HepG2 (cell line): ENCODE measurements at regions not wholly inside any gene's neighbourhood (a gene's known extent, or its start where the extent isn't known, plus 50 kb on each side); places are given as distances from the start of the nearest gene placed in this dataset.

Experiments
- ATAC-seq: fragments of 200-7000 bp; cut with Tn5 transposase; 3 replicates; pipeline ENCODE4 v1.9.1; 2020; ENCODE audit warnings: mild to moderate bottlenecking, moderate library complexity
- BruUV-seq: library from RNA; stranded (reverse); fragments of 400-500 nt; replicated peaks from 2 replicates; lab custom pipeline; 2021; lab: Mats Ljungman, UMichigan
- CTCF ChIA-PET: fragments of 300-600 bp; formaldehyde crosslinking; extraction: SDS; loops from one replicate; lab custom pipeline; 2021; ENCODE audit warnings: low total read pairs, inconsistent platforms, low intra/inter-chr PET ratio; lab: Yijun Ruan, JAX
- POLR2A ChIA-PET: fragments of 350-600 bp; sonication (Branson Sonifier 250); formaldehyde crosslinking; loops from one replicate; lab custom pipeline; 2020; ENCODE audit warnings: antibody characterized with exemption, inconsistent platforms; lab: Yijun Ruan, JAX
- DNase-seq: peaks from one replicate; pipeline ENCODE4 v3.0.0-alpha.2; 2015; ENCODE audit warnings: low spot score
- FAIRE-seq: peaks from 3 replicates; lab custom pipeline; 2011; peaks lifted over from hg19 to GRCh38; lab: Jason Lieb, UNC
- H2AFZ ChIP-seq: one replicate; pipeline ENCODE4 v1.6.1; 2011; ENCODE audit warnings: low read length, inconsistent platforms
- H3K27ac ChIP-seq: fragments of 300-600 bp; 3 replicates; pipeline ENCODE4 v1.8.0; 2011; ENCODE audit warnings: mixed run types, mild to moderate bottlenecking, mixed read lengths, low read length, inconsistent platforms; ENCODE audit not compliant: insufficient read depth; ENCODE audit errors: extremely low read length
- H3K27me3 ChIP-seq, 2 experiments: fragments of 200-600 bp in 1 of 2; 2 replicates in 1 of 2; 3 replicates in 1 of 2; pipeline versions ENCODE4 v1.6.0 to v1.8.0; 2011; ENCODE audit warnings: low read length in 2 of 2, mild to moderate bottlenecking in 2 of 2, moderate library complexity in 2 of 2, inconsistent platforms in 1 of 2; ENCODE audit not compliant: insufficient read depth in 2 of 2, control insufficient read depth in 1 of 2
- H3K36me3 ChIP-seq, 2 experiments: fragments of 200-600 bp in 1 of 2; replicated peaks in 1 of 2; 2 replicates in 1 of 2; 3 replicates in 1 of 2; pipeline versions ENCODE4 v1.5.1 to v1.8.0; 2011; ENCODE audit warnings: low read length in 2 of 2, inconsistent platforms in 1 of 2; ENCODE audit not compliant: insufficient read depth in 2 of 2, control insufficient read depth in 1 of 2
- H3K4me1 ChIP-seq: 2 replicates; pipeline ENCODE4 v1.5.1; 2012; ENCODE audit warnings: low read length, inconsistent platforms; ENCODE audit not compliant: insufficient read depth
- H3K4me2 ChIP-seq: 2 replicates; pipeline ENCODE4 v1.6.0; 2011; ENCODE audit warnings: low read depth, low read length, inconsistent platforms
- H3K4me3 ChIP-seq, 3 experiments: fragments of 200-600 bp in 1 of 3; sonication (generic), shearing (Covaris generic) in 1 of 3; replicated peaks in 1 of 3; 2 replicates each; pipeline ENCODE4 v1.5.1; 2011 to 2016; ENCODE audit warnings: low read length in 3 of 3, inconsistent platforms in 2 of 3, low read depth in 2 of 3, mild to moderate bottlenecking in 2 of 3, control low read depth in 1 of 3, mixed read lengths in 1 of 3; ENCODE audit not compliant: insufficient read depth in 1 of 3
- H3K79me2 ChIP-seq: one replicate; pipeline ENCODE4 v1.6.1; 2011; ENCODE audit warnings: low read length, inconsistent platforms; ENCODE audit not compliant: insufficient read depth
- H3K9ac ChIP-seq: 2 replicates; pipeline ENCODE4 v1.6.0; 2011; ENCODE audit warnings: mild to moderate bottlenecking, low read depth, low read length, inconsistent platforms; ENCODE audit not compliant: insufficient read depth
- H3K9me3 ChIP-seq: 2 replicates; pipeline ENCODE4 v1.5.1; 2012; ENCODE audit warnings: mild to moderate bottlenecking, low read length
- H4K20me1 ChIP-seq: 2 replicates; pipeline ENCODE4 v1.6.0; 2011; ENCODE audit warnings: inconsistent platforms, mild to moderate bottlenecking, low read length, moderate library complexity; ENCODE audit not compliant: insufficient read depth
- FOSL1 ChIP-seq: sonication (generic); formaldehyde crosslinking; IDR thresholded peaks from 2 replicates; pipeline ENCODE4 v1.9.0; 2021; ENCODE audit warnings: missing genetic modification reagents, borderline replicate concordance
- HES4 ChIP-seq: sonication (generic); formaldehyde crosslinking; IDR thresholded peaks from 2 replicates; pipeline ENCODE4 v1.9.0; 2021; ENCODE audit warnings: mild to moderate bottlenecking, missing genetic modification reagents, borderline replicate concordance
- MXD1 ChIP-seq: sonication (generic); formaldehyde crosslinking; IDR thresholded peaks from 2 replicates; pipeline ENCODE4 v1.4.0; 2020; ENCODE audit warnings: mild to moderate bottlenecking, missing genetic modification reagents
- NR2F2 ChIP-seq: IDR thresholded peaks from 2 replicates; pipeline ENCODE4 v1.6.1; 2012; ENCODE audit warnings: low read depth, inconsistent platforms, borderline replicate concordance
- SMAD3 ChIP-seq: sonication (generic); formaldehyde crosslinking; IDR thresholded peaks from 2 replicates; pipeline ENCODE4 v1.4.0; 2020; ENCODE audit warnings: missing genetic modification reagents
- ZNF253 ChIP-seq: sonication (generic); formaldehyde crosslinking; IDR thresholded peaks from 2 replicates; pipeline ENCODE4 v1.8.0; 2022; ENCODE audit warnings: mild to moderate bottlenecking, missing genetic modification reagents, borderline replicate concordance
- ZNF552 ChIP-seq: sonication (generic); formaldehyde crosslinking; IDR thresholded peaks from 2 replicates; pipeline ENCODE4 v1.9.0; 2022; ENCODE audit warnings: missing genetic modification reagents, mild to moderate bottlenecking, borderline replicate concordance
- ZNF747 ChIP-seq: sonication (generic); formaldehyde crosslinking; IDR thresholded peaks from 2 replicates; pipeline ENCODE4 v1.8.1; 2023; ENCODE audit warnings: missing genetic modification reagents, mild to moderate bottlenecking, borderline replicate concordance
- ZNF782 ChIP-seq: sonication (generic); formaldehyde crosslinking; IDR thresholded peaks from 2 replicates; pipeline ENCODE4 v1.4.0; 2020; ENCODE audit warnings: missing genetic modification reagents, mild to moderate bottlenecking, borderline replicate concordance
- ZNF841 ChIP-seq: sonication (generic); formaldehyde crosslinking; IDR thresholded peaks from 2 replicates; pipeline ENCODE4 v1.8.1; 2023; ENCODE audit warnings: missing genetic modification reagents, borderline replicate concordance
- WGBS: methylation state at CpG from one replicate; pipeline ENCODE4 v1.1.6; 2017; ENCODE audit warnings: low lambda C conversion rate; 5-methylcytosine and 5-hydroxymethylcytosine counted together
- in situ Hi-C: cut with HindIII; loops from 2 replicates; pipeline ENCODE4 v1.10.0; 2017; ENCODE audit warnings: low pct_unique_long_range_greater_than_20kb; ENCODE audit not compliant: extremely low pct_ligation_motif_present
- intact Hi-C: fragments of 100-400 bp; cut with micrococcal nuclease; formaldehyde crosslinking; loops from one replicate; pipeline ENCODE4 v1.10.0; 2022; ENCODE audit not compliant: unreplicated experiment
- TF ChIP-seq, protein P1 (sequence below): sonication (generic); formaldehyde crosslinking; IDR thresholded peaks from 2 replicates; pipeline ENCODE4 v1.9.0; 2021; ENCODE audit warnings: mild to moderate bottlenecking, missing genetic modification reagents
- TF ChIP-seq, protein P2 (sequence below): sonication (generic); formaldehyde crosslinking; IDR thresholded peaks from 2 replicates; pipeline ENCODE4 v1.4.0; 2020; ENCODE audit warnings: missing genetic modification reagents, borderline replicate concordance

- H3K4me1 ChIP-seq = peaks cover 16% of the 10 kb centered on the region
- H3K4me2 ChIP-seq = no peak overlapping the region
- WGBS = 84% methylated on average over 6 of the region's 13 CpGs
- ATAC-seq = no peak
- H3K9ac ChIP-seq = no peak overlapping the region
- no peaks in the 10 kb centered on the region for H4K20me1 ChIP-seq
- no peak for DNase-seq
- no peaks in the 10 kb centered on the region for H3K9me3 ChIP-seq
- H3K27me3 ChIP-seq = peaks cover 0 to 9% of the 10 kb centered on the region in 2 experiments; a peak in 1 of 5 replicates
- H3K79me2 ChIP-seq = no peaks in the 10 kb centered on the region
- POLR2A ChIA-PET = no interaction called here
- FAIRE-seq = no peak
- in situ Hi-C loops (no loop called here), intact Hi-C loops (no loop called here)
- no peak overlapping the region for H3K27ac ChIP-seq
- CTCF ChIA-PET = no interaction called here
- TF ChIP-seq ZNF747 (no peak), MXD1 (CRISPR knock-in tag) (no peak), SMAD3 (CRISPR knock-in tag) (no peak), ZNF552 (no peak), NR2F2 (no peak), FOSL1 (CRISPR knock-in tag) (no peak), ZNF253 (CRISPR knock-in tag) (no peak), HES4 (CRISPR knock-in tag) (no peak), ZNF841 (no peak), ZNF782 (CRISPR knock-in tag) (no peak)
- TF ChIP-seq, protein P1, sequence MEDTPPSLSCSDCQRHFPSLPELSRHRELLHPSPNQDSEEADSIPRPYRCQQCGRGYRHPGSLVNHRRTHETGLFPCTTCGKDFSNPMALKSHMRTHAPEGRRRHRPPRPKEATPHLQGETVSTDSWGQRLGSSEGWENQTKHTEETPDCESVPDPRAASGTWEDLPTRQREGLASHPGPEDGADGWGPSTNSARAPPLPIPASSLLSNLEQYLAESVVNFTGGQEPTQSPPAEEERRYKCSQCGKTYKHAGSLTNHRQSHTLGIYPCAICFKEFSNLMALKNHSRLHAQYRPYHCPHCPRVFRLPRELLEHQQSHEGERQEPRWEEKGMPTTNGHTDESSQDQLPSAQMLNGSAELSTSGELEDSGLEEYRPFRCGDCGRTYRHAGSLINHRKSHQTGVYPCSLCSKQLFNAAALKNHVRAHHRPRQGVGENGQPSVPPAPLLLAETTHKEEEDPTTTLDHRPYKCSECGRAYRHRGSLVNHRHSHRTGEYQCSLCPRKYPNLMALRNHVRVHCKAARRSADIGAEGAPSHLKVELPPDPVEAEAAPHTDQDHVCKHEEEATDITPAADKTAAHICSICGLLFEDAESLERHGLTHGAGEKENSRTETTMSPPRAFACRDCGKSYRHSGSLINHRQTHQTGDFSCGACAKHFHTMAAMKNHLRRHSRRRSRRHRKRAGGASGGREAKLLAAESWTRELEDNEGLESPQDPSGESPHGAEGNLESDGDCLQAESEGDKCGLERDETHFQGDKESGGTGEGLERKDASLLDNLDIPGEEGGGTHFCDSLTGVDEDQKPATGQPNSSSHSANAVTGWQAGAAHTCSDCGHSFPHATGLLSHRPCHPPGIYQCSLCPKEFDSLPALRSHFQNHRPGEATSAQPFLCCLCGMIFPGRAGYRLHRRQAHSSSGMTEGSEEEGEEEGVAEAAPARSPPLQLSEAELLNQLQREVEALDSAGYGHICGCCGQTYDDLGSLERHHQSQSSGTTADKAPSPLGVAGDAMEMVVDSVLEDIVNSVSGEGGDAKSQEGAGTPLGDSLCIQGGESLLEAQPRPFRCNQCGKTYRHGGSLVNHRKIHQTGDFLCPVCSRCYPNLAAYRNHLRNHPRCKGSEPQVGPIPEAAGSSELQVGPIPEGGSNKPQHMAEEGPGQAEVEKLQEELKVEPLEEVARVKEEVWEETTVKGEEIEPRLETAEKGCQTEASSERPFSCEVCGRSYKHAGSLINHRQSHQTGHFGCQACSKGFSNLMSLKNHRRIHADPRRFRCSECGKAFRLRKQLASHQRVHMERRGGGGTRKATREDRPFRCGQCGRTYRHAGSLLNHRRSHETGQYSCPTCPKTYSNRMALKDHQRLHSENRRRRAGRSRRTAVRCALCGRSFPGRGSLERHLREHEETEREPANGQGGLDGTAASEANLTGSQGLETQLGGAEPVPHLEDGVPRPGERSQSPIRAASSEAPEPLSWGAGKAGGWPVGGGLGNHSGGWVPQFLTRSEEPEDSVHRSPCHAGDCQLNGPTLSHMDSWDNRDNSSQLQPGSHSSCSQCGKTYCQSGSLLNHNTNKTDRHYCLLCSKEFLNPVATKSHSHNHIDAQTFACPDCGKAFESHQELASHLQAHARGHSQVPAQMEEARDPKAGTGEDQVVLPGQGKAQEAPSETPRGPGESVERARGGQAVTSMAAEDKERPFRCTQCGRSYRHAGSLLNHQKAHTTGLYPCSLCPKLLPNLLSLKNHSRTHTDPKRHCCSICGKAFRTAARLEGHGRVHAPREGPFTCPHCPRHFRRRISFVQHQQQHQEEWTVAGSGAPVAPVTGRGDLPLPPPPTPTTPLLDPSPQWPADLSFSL (CRISPR knock-in tag) = no peak
- TF ChIP-seq, protein P2, sequence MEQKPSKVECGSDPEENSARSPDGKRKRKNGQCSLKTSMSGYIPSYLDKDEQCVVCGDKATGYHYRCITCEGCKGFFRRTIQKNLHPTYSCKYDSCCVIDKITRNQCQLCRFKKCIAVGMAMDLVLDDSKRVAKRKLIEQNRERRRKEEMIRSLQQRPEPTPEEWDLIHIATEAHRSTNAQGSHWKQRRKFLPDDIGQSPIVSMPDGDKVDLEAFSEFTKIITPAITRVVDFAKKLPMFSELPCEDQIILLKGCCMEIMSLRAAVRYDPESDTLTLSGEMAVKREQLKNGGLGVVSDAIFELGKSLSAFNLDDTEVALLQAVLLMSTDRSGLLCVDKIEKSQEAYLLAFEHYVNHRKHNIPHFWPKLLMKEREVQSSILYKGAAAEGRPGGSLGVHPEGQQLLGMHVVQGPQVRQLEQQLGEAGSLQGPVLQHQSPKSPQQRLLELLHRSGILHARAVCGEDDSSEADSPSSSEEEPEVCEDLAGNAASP (CRISPR knock-in tag) = no peak
- no TSS peak for BruUV-seq
- H3K4me3 ChIP-seq = no peak overlapping the region
- H2AFZ ChIP-seq = no peak overlapping the region
- H3K36me3 ChIP-seq = no peaks in the 10 kb centered on the region
Measured at GRCh38 chr7:36078816-36079360, 74.2 kb upstream of the EEPD1 start.
